ENCODE measurements at regions not wholly inside any gene's neighbourhood (a gene's known extent, or its start where the extent isn't known, plus 50 kb on each side); places are given as distances from the start of the nearest gene placed in this dataset.
A peak's percentile ranks its signal among the peaks of the same experiment; 100 is the strongest.
"Not testable (repeated sequence)": the region's sequence is repeated elsewhere in the genome, so short reads cannot be mapped to it uniquely, and the experiment has no call there.

- not testable (repeated sequence) for H3K27me3 ChIP-seq (ENCODE audit: control insufficient read depth in 3 of 3, insufficient read depth in 3 of 3, low read length in 2 of 3); ATAC-seq (ENCODE audit: insufficient read depth, low FRiP score); H3K9ac ChIP-seq (ENCODE audit: insufficient read depth in 1 of 2, low read length in 2 of 2); H3K9me3 ChIP-seq (ENCODE audit: control insufficient read depth in 4 of 4, insufficient read depth in 3 of 4, low read length in 3 of 4); DNase-seq; H3K4me3 ChIP-seq; H3K36me3 ChIP-seq (ENCODE audit: control insufficient read depth in 4 of 4, insufficient read depth in 4 of 4, low read length in 4 of 4); H3K27ac ChIP-seq (ENCODE audit: low read depth in 1 of 2, low read length in 1 of 2)
- H3K4me1 ChIP-seq (ENCODE audit: control insufficient read depth in 5 of 5, insufficient read depth in 5 of 5, low read length in 5 of 5): peaks cover 0 to 11% (median 1%) of the 10 kb centered on the region in 5 donors
- 86 to 90% methylated on average over 4 of the region's 4 CpGs for WGBS, 2 donors
Observed at GRCh38 chr11:45016446-45016845, 65.8 kb upstream of the TP53I11 start.

- Histone ChIP-seq H3K9ac (ENCODE audit: insufficient read depth in 1 of 2, low read length in 2 of 2) (no peak overlapping the region), H3K9me3 (ENCODE audit: control insufficient read depth in 4 of 4, insufficient read depth in 3 of 4, low read length in 3 of 4) (no peaks in the 10 kb centered on the region), H3K36me3 (ENCODE audit: control insufficient read depth in 4 of 4, insufficient read depth in 4 of 4, low read length in 4 of 4) (no peaks in the 10 kb centered on the region), H3K27ac (ENCODE audit: low read depth in 1 of 2, low read length in 1 of 2) (no peak overlapping the region), H3K27me3 (ENCODE audit: control insufficient read depth in 3 of 3, insufficient read depth in 3 of 3, low read length in 2 of 3) (no peaks in the 10 kb centered on the region), H3K4me3 (no peak overlapping the region), H3K4me1 (ENCODE audit: control insufficient read depth in 5 of 5, insufficient read depth in 5 of 5, low read length in 5 of 5) (peaks cover 0 to 19% (median 6%) of the 10 kb centered on the region in 5 donors)
- 81 to 83% methylated on average over 6 of the region's 6 CpGs for WGBS, 2 donors
- no peak for DNase-seq
- TF ChIP-seq, protein P1, sequence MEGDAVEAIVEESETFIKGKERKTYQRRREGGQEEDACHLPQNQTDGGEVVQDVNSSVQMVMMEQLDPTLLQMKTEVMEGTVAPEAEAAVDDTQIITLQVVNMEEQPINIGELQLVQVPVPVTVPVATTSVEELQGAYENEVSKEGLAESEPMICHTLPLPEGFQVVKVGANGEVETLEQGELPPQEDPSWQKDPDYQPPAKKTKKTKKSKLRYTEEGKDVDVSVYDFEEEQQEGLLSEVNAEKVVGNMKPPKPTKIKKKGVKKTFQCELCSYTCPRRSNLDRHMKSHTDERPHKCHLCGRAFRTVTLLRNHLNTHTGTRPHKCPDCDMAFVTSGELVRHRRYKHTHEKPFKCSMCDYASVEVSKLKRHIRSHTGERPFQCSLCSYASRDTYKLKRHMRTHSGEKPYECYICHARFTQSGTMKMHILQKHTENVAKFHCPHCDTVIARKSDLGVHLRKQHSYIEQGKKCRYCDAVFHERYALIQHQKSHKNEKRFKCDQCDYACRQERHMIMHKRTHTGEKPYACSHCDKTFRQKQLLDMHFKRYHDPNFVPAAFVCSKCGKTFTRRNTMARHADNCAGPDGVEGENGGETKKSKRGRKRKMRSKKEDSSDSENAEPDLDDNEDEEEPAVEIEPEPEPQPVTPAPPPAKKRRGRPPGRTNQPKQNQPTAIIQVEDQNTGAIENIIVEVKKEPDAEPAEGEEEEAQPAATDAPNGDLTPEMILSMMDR (IDR thresholded peaks at IDR 0.05; ENCODE audit: control extremely low read depth, extremely low read depth): no peak
- ATAC-seq (ENCODE audit: insufficient read depth, low FRiP score): no peak
Observed at GRCh38 chr11:45017329-45017728, 66.6 kb upstream of the TP53I11 start.

DNA sequence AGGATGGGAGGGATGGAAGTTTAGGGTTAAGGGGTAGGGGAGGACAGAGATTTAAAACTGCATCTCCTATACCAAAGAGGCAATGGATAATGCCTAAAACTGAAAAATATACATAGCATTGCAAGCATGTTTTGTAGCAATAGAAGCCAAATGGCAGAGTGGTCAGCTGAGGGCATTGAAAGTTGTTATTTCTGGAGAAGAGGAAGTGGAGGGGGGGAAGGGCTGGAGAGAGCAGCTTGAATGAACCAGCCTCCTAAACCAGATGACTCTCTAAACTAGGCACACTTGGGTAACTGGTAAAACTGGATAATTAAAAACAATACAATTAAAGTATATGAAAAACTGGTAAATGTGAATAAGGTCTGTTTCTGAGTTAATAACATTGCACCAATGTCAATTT lies 70.3 kb upstream of the TP53I11 start:
- Histone ChIP-seq H3K9ac (ENCODE audit: insufficient read depth in 1 of 2, low read length in 2 of 2) (no peak overlapping the region), H3K27me3 (ENCODE audit: control insufficient read depth in 3 of 3, insufficient read depth in 3 of 3, low read length in 2 of 3) (no peaks in the 10 kb centered on the region), H3K36me3 (ENCODE audit: control insufficient read depth in 4 of 4, insufficient read depth in 4 of 4, low read length in 4 of 4) (no peaks in the 10 kb centered on the region), H3K9me3 (ENCODE audit: control insufficient read depth in 4 of 4, insufficient read depth in 3 of 4, low read length in 3 of 4) (no peaks in the 10 kb centered on the region), H3K4me3 (no peak overlapping the region), H3K4me1 (ENCODE audit: control insufficient read depth in 5 of 5, insufficient read depth in 5 of 5, low read length in 5 of 5) (peaks cover 0 to 26% (median 7%) of the 10 kb centered on the region in 5 donors), H3K27ac (ENCODE audit: low read depth in 1 of 2, low read length in 1 of 2) (no peak overlapping the region)
- TF ChIP-seq, protein P1 (IDR thresholded peaks at IDR 0.05; ENCODE audit: control extremely low read depth, extremely low read depth): no peak
- DNase-seq: peak in 2 of 3 donors; percentile 58 to 80
- no peak for ATAC-seq (ENCODE audit: insufficient read depth, low FRiP score)

GRCh38 chr11:45021692-45022141 lies 71.0 kb upstream of the TP53I11 start:
- H3K9me3 ChIP-seq (ENCODE audit: control insufficient read depth in 4 of 4, insufficient read depth in 3 of 4, low read length in 3 of 4): no peaks in the 10 kb centered on the region
- WGBS, 2 donors: 37 to 41% methylated on average over 9 of the region's 9 CpGs
- peaks cover 1 to 26% (median 10%) of the 10 kb centered on the region in 5 donors for H3K4me1 ChIP-seq (ENCODE audit: control insufficient read depth in 5 of 5, insufficient read depth in 5 of 5, low read length in 5 of 5)
- H3K4me3 ChIP-seq: no peak overlapping the region
- no peaks in the 10 kb centered on the region for H3K27me3 ChIP-seq (ENCODE audit: control insufficient read depth in 3 of 3, insufficient read depth in 3 of 3, low read length in 2 of 3)
- TF ChIP-seq, protein P1 (IDR thresholded peaks at IDR 0.05; ENCODE audit: control extremely low read depth, extremely low read depth): no peak
- DNase-seq (peak; percentile 80 to 90 (median 80)), ATAC-seq (ENCODE audit: insufficient read depth, low FRiP score) (peak; percentile 30)
- H3K9ac ChIP-seq (ENCODE audit: insufficient read depth in 1 of 2, low read length in 2 of 2): peak overlapping the region in 1 of 2 donors; percentile 40
- peak overlapping the region in 1 of 2 donors; percentile 5 for H3K27ac ChIP-seq (ENCODE audit: low read depth in 1 of 2, low read length in 1 of 2)
- H3K36me3 ChIP-seq (ENCODE audit: control insufficient read depth in 4 of 4, insufficient read depth in 4 of 4, low read length in 4 of 4): no peaks in the 10 kb centered on the region

Data from lung (tissue), 11 donors.